ENCODE measurements at regions not wholly inside any gene's neighbourhood (a gene's known extent, or its start where the extent isn't known, plus 50 kb on each side); places are given as distances from the start of the nearest gene placed in this dataset.

GRCh38 chr3:3309887-3310286 is 130.4 kb upstream of the CRBN start:
- H3K9ac ChIP-seq (ENCODE audit: insufficient read depth in 1 of 2, low read depth in 2 of 2, low read length in 2 of 2): no peak overlapping the region
- H3K27ac ChIP-seq (ENCODE audit: extremely low read depth, low read depth, low read length): no peak overlapping the region
- ChIA-PET CTCF (ENCODE audit: low intra/inter-chr PET ratio) (no interaction called here), POLR2A (no interaction called here)
- WGBS (ENCODE audit: insufficient coverage, low coverage, missing lambda C conversion rate): 2% methylated on average over 3 of the region's 3 CpGs
- intact Hi-C loops (cut with micrococcal nuclease): no loop called here
- no peaks in the 10 kb centered on the region for H3K36me3 ChIP-seq (ENCODE audit: control insufficient read depth, insufficient read depth, low read length)
- no peaks in the 10 kb centered on the region for H3K9me1 ChIP-seq (ENCODE audit: control insufficient read depth, insufficient read depth, low read length)
- in situ Hi-C loops (cut with MboI): no loop called here
- H2AFZ ChIP-seq (ENCODE audit: low read depth, low read length): no peak overlapping the region
- no peak overlapping the region for H3K4me2 ChIP-seq (ENCODE audit: insufficient read depth, low read length)
- ATAC-seq (no peak), FAIRE-seq (no peak), DNase-seq (ENCODE audit: extremely low read depth in 1 of 4, low spot score in 3 of 4) (no peak)
- no peaks in the 10 kb centered on the region for H4K20me1 ChIP-seq (replicated peaks; ENCODE audit: control insufficient read depth, insufficient read depth, low read length)
- TF ChIP-seq NFIC (IDR thresholded peaks at IDR 0.05) (no peak), NCOA4 (IDR thresholded peaks at IDR 0.05; ENCODE audit: partially characterized antibody) (no peak), HNRNPH1 (optimal IDR thresholded peaks at IDR 0.05; ENCODE audit: low read depth, low read length) (no peak)
- no TSS peak for BruUV-seq (replicated peaks)
- H3K27me3 ChIP-seq (ENCODE audit: control insufficient read depth in 2 of 2, insufficient read depth in 2 of 2, low read length in 2 of 2): no peaks in the 10 kb centered on the region
- H3K9me3 ChIP-seq (replicated peaks; ENCODE audit: control insufficient read depth, insufficient read depth, low read depth, low read length): peaks cover 5% of the 10 kb centered on the region; the same call in 1 of the 2 replicates
- H3K4me1 ChIP-seq (replicated peaks in 1 of 2; ENCODE audit: control insufficient read depth in 2 of 2, insufficient read depth in 2 of 2, low read length in 2 of 2): no peaks in the 10 kb centered on the region
- no peak overlapping the region for H3K4me3 ChIP-seq
- no peaks in the 10 kb centered on the region for H3K79me2 ChIP-seq (ENCODE audit: control insufficient read depth, insufficient read depth, low read length)

- intact Hi-C loops (cut with micrococcal nuclease) (no loop called here), in situ Hi-C loops (cut with MboI) (no loop called here)
- ChIA-PET POLR2A (no interaction called here), CTCF (ENCODE audit: low intra/inter-chr PET ratio) (no interaction called here)
- WGBS (ENCODE audit: insufficient coverage, low coverage, missing lambda C conversion rate): 0% methylated on average over 3 of the region's 3 CpGs
- peaks cover 5% of the 10 kb centered on the region; the same call in 1 of the 2 replicates for H3K9me3 ChIP-seq (replicated peaks; ENCODE audit: control insufficient read depth, insufficient read depth, low read depth, low read length)
- DNase-seq (ENCODE audit: extremely low read depth in 1 of 4, low spot score in 3 of 4) (no peak), FAIRE-seq (no peak), ATAC-seq (no peak)
- no peak overlapping the region for H3K4me3 ChIP-seq
- H4K20me1 ChIP-seq (replicated peaks; ENCODE audit: control insufficient read depth, insufficient read depth, low read length): no peaks in the 10 kb centered on the region
- H2AFZ ChIP-seq (ENCODE audit: low read depth, low read length): no peak overlapping the region
- H3K9me1 ChIP-seq (ENCODE audit: control insufficient read depth, insufficient read depth, low read length): no peaks in the 10 kb centered on the region
- H3K36me3 ChIP-seq (ENCODE audit: control insufficient read depth, insufficient read depth, low read length): no peaks in the 10 kb centered on the region
- BruUV-seq (replicated peaks): no TSS peak
- no peak overlapping the region for H3K9ac ChIP-seq (ENCODE audit: insufficient read depth in 1 of 2, low read depth in 2 of 2, low read length in 2 of 2)
- H3K79me2 ChIP-seq (ENCODE audit: control insufficient read depth, insufficient read depth, low read length): no peaks in the 10 kb centered on the region
- H3K27ac ChIP-seq (ENCODE audit: extremely low read depth, low read depth, low read length): no peak overlapping the region
- H3K4me2 ChIP-seq (ENCODE audit: insufficient read depth, low read length): no peak overlapping the region
- no peaks in the 10 kb centered on the region for H3K4me1 ChIP-seq (replicated peaks in 1 of 2; ENCODE audit: control insufficient read depth in 2 of 2, insufficient read depth in 2 of 2, low read length in 2 of 2)
- no peaks in the 10 kb centered on the region for H3K27me3 ChIP-seq (ENCODE audit: control insufficient read depth in 2 of 2, insufficient read depth in 2 of 2, low read length in 2 of 2)
- TF ChIP-seq ETV5 (CRISPR knock-in tag; IDR thresholded peaks at IDR 0.05; ENCODE audit: low read depth): no peak
- no peak for TF ChIP-seq MECOM (CRISPR knock-in tag; IDR thresholded peaks at IDR 0.05)
- TF ChIP-seq MBD2 (IDR thresholded peaks at IDR 0.05; ENCODE audit: borderline replicate concordance, low read depth): no peak
- no peak for TF ChIP-seq FOXJ2 (tag; IDR thresholded peaks at IDR 0.05)
- TF ChIP-seq SMARCE1 (IDR thresholded peaks at IDR 0.05): no peak
- TF ChIP-seq, protein P1, sequence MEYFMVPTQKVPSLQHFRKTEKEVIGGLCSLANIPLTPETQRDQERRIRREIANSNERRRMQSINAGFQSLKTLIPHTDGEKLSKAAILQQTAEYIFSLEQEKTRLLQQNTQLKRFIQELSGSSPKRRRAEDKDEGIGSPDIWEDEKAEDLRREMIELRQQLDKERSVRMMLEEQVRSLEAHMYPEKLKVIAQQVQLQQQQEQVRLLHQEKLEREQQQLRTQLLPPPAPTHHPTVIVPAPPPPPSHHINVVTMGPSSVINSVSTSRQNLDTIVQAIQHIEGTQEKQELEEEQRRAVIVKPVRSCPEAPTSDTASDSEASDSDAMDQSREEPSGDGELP (CRISPR knock-in tag; IDR thresholded peaks at IDR 0.05; ENCODE audit: borderline replicate concordance): no peak
- TF ChIP-seq SMARCC2 (IDR thresholded peaks at IDR 0.05; ENCODE audit: low read depth): no peak
- no peak for TF ChIP-seq MITF (IDR thresholded peaks at IDR 0.05)
- TF ChIP-seq TRIM24 (IDR thresholded peaks at IDR 0.05): no peak
- no peak for TF ChIP-seq JUND (IDR thresholded peaks at IDR 0.05; ENCODE audit: borderline replicate concordance, low read depth, low read length)
- no peak for TF ChIP-seq JUND (tag; IDR thresholded peaks at IDR 0.05; ENCODE audit: borderline replicate concordance, low read depth, low read length)
- TF ChIP-seq IFI16 (CRISPR knock-in tag; IDR thresholded peaks at IDR 0.05): no peak
- TF ChIP-seq TGIF2 (CRISPR knock-in tag; IDR thresholded peaks at IDR 0.05): no peak
Measured at GRCh38 chr3:3308809-3309208, 129.3 kb upstream of the CRBN start.

Measured in K562 (cell line).